Heart left ventricle (tissue), 13 donors: ENCODE measurements at regions not wholly inside any gene's neighbourhood (a gene's known extent, or its start where the extent isn't known, plus 50 kb on each side); places are given as distances from the start of the nearest gene placed in this dataset.

ENCODE experiments used
- POLR2A ChIP-seq, 2 donors: fragments of 450-650 bp; IDR thresholded peaks; one replicate each; pipeline ENCODE4 v1.6.1; 2017; ENCODE audit warnings: antibody characterized with exemption in 2 of 2, mild to moderate bottlenecking in 2 of 2, moderate library complexity in 2 of 2
- TF ChIP-seq, protein P1 (sequence below), 12 donors: fragments of 200-600 bp; sonication (generic) in 4 of 12; IDR thresholded peaks; one replicate each; pipeline versions ENCODE4 v1.5.0 to v1.8.0; 2018 to 2022; ENCODE audit warnings: antibody characterized with exemption in 12 of 12, mild to moderate bottlenecking in 5 of 12
- donor health status: ischemic (EF 13 %, LVEDD 7.1; RV severe dilation, severe dysfunction).
- donor health status: DM: no; HTN: yes; CAD: no.
- donor health status: DM: no; HTN: no; CAD: no.
- donor health status: ischemic (EF 25% LVEDD 6.9; RV normal size, moderate dysfunction).
- donor health status: ischemic (EF 25% LVEDD 5.7; RV mildly dilated, moderate dysfunction).
- donor health status: ischemic (EF 35%, LVEDD 5.7; RV mildly dilated, moderate dysfunction).
- donor health status: nonischemic (EF 11% LVEDD 7.7; RV severe dilation, severe dysfunction).
- donor health status: DM: yes; HTN: yes; CAD: no.
- donor health status: PGD.
- donor health status: ischemic (EF 29% LVEDD 5.4; RV normal size, mild dysfunction).
- donor health status: nonischemic (EF 23%, LVEDD 6.1; RV moderate dilation, normal function).

DNA sequence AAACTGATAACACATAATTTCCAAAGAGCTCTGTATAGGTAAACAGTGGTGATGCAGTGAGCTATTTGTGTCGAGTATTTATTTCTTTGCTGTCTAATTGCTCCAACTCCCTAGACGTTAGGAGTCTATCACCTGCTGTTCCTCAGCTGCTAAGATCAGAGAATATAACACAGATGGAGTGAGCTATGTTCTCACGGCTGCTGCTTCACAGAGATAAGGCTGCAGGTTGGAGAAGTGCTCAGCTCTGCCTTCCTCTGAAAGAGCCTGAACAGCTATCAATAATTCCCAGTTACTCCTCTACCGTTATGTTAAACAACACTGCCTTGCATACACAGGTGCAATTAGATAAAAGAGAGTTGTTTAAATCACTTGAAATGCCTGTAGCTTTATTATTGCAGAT lies 103.2 kb upstream of the MDGA2 start:
- TF ChIP-seq, protein P1, sequence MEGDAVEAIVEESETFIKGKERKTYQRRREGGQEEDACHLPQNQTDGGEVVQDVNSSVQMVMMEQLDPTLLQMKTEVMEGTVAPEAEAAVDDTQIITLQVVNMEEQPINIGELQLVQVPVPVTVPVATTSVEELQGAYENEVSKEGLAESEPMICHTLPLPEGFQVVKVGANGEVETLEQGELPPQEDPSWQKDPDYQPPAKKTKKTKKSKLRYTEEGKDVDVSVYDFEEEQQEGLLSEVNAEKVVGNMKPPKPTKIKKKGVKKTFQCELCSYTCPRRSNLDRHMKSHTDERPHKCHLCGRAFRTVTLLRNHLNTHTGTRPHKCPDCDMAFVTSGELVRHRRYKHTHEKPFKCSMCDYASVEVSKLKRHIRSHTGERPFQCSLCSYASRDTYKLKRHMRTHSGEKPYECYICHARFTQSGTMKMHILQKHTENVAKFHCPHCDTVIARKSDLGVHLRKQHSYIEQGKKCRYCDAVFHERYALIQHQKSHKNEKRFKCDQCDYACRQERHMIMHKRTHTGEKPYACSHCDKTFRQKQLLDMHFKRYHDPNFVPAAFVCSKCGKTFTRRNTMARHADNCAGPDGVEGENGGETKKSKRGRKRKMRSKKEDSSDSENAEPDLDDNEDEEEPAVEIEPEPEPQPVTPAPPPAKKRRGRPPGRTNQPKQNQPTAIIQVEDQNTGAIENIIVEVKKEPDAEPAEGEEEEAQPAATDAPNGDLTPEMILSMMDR (IDR thresholded peaks at IDR 0.05): no peak
- TF ChIP-seq POLR2A (IDR thresholded peaks at IDR 0.05): no peak
